ENCODE measurements at regions not wholly inside any gene's neighbourhood (a gene's known extent, or its start where the extent isn't known, plus 50 kb on each side); places are given as distances from the start of the nearest gene placed in this dataset.

GRCh38 chr9:115989831-115990230 lies 163.8 kb upstream of the PAPPA start (continued):
- no peak for TF ChIP-seq ZNF671 (CRISPR knock-in tag; IDR thresholded peaks at IDR 0.05)

- no peak for DNase-seq (ENCODE audit: low spot score)
- no peak overlapping the region for H3K27ac Mint-ChIP-seq
Measured at GRCh38 chr9:115992834-115993233, 160.8 kb upstream of the PAPPA start.

GRCh38 chr9:115997923-115998322 lies 155.7 kb upstream of the PAPPA start:
- DNase-seq (ENCODE audit: low spot score) (no peak), ATAC-seq (no peak)
- no peaks in the 10 kb centered on the region for H3K4me1 Mint-ChIP-seq
- no peak overlapping the region for H3K4me3 Mint-ChIP-seq
- H3K27ac Mint-ChIP-seq, result no peak overlapping the region
- H3K36me3 Mint-ChIP-seq, result no peaks in the 10 kb centered on the region
- H3K9me3 Mint-ChIP-seq, result peaks cover 11% of the 10 kb centered on the region
- POLR2A ChIA-PET, result no interaction called here
- H3K27me3 Mint-ChIP-seq (ENCODE audit: low read depth), result no peaks in the 10 kb centered on the region
- CTCF ChIA-PET, result no interaction called here
- TF ChIP-seq ATF3 (CRISPR knock-in tag; conservative IDR thresholded peaks at IDR 0.05) (no peak), NR2C2 (CRISPR knock-in tag; IDR thresholded peaks at IDR 0.05) (no peak), GRHL2 (CRISPR knock-in tag; IDR thresholded peaks at IDR 0.05; ENCODE audit: insufficient replicate concordance, severe bottlenecking) (no peak), OVOL2 (CRISPR knock-in tag; IDR thresholded peaks at IDR 0.05; ENCODE audit: borderline replicate concordance) (no peak), ZNF317 (CRISPR knock-in tag; IDR thresholded peaks at IDR 0.05; ENCODE audit: borderline replicate concordance, low read depth) (no peak), ZBTB21 (CRISPR knock-in tag; IDR thresholded peaks at IDR 0.05; ENCODE audit: borderline replicate concordance) (no peak), ZNF396 (CRISPR knock-in tag; IDR thresholded peaks at IDR 0.05; ENCODE audit: borderline replicate concordance) (no peak)
- TF ChIP-seq, protein P1, sequence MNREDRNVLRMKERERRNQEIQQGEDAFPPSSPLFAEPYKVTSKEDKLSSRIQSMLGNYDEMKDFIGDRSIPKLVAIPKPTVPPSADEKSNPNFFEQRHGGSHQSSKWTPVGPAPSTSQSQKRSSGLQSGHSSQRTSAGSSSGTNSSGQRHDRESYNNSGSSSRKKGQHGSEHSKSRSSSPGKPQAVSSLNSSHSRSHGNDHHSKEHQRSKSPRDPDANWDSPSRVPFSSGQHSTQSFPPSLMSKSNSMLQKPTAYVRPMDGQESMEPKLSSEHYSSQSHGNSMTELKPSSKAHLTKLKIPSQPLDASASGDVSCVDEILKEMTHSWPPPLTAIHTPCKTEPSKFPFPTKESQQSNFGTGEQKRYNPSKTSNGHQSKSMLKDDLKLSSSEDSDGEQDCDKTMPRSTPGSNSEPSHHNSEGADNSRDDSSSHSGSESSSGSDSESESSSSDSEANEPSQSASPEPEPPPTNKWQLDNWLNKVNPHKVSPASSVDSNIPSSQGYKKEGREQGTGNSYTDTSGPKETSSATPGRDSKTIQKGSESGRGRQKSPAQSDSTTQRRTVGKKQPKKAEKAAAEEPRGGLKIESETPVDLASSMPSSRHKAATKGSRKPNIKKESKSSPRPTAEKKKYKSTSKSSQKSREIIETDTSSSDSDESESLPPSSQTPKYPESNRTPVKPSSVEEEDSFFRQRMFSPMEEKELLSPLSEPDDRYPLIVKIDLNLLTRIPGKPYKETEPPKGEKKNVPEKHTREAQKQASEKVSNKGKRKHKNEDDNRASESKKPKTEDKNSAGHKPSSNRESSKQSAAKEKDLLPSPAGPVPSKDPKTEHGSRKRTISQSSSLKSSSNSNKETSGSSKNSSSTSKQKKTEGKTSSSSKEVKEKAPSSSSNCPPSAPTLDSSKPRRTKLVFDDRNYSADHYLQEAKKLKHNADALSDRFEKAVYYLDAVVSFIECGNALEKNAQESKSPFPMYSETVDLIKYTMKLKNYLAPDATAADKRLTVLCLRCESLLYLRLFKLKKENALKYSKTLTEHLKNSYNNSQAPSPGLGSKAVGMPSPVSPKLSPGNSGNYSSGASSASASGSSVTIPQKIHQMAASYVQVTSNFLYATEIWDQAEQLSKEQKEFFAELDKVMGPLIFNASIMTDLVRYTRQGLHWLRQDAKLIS (CRISPR knock-in tag; IDR thresholded peaks at IDR 0.05; ENCODE audit: borderline replicate concordance), result no peak

More at GRCh38 chr9:115992834-115993233, 160.8 kb upstream of the PAPPA start:
- no peak overlapping the region for H3K4me3 Mint-ChIP-seq
- ATAC-seq, result peak; percentile 39; the same call in 1 of the 2 replicates
- no peaks in the 10 kb centered on the region for H3K4me1 Mint-ChIP-seq
- no peaks in the 10 kb centered on the region for H3K9me3 Mint-ChIP-seq
- CTCF ChIA-PET, result interaction anchor here (1.4 kb wide), 1 partner anchor 12 kb away, joined by 5 read pairs; no protein-coding TSS in a partner anchor
- TF ChIP-seq ZNF263 (CRISPR knock-in tag; IDR thresholded peaks at IDR 0.05; ENCODE audit: low read depth) (no peak), ZNF121 (CRISPR knock-in tag; IDR thresholded peaks at IDR 0.05) (no peak), TEAD4 (CRISPR knock-in tag; IDR thresholded peaks at IDR 0.05) (no peak), ZBTB21 (CRISPR knock-in tag; IDR thresholded peaks at IDR 0.05; ENCODE audit: borderline replicate concordance) (no peak), CREM (CRISPR knock-in tag; IDR thresholded peaks at IDR 0.05) (no peak), JUN (CRISPR knock-in tag; IDR thresholded peaks at IDR 0.05) (no peak), SP1 (CRISPR knock-in tag; conservative IDR thresholded peaks at IDR 0.05) (no peak), RELA (CRISPR knock-in tag; IDR thresholded peaks at IDR 0.05; ENCODE audit: borderline replicate concordance) (no peak), ZNF671 (CRISPR knock-in tag; IDR thresholded peaks at IDR 0.05) (no peak), ATF3 (CRISPR knock-in tag; conservative IDR thresholded peaks at IDR 0.05) (no peak), ZNF138 (CRISPR knock-in tag; conservative IDR thresholded peaks at IDR 0.05) (no peak), RORB (CRISPR knock-in tag; IDR thresholded peaks at IDR 0.05) (no peak), CREB1 (CRISPR knock-in tag; IDR thresholded peaks at IDR 0.05) (no peak), MYBL2 (CRISPR knock-in tag; IDR thresholded peaks at IDR 0.05) (no peak)
- TF ChIP-seq, protein P2, sequence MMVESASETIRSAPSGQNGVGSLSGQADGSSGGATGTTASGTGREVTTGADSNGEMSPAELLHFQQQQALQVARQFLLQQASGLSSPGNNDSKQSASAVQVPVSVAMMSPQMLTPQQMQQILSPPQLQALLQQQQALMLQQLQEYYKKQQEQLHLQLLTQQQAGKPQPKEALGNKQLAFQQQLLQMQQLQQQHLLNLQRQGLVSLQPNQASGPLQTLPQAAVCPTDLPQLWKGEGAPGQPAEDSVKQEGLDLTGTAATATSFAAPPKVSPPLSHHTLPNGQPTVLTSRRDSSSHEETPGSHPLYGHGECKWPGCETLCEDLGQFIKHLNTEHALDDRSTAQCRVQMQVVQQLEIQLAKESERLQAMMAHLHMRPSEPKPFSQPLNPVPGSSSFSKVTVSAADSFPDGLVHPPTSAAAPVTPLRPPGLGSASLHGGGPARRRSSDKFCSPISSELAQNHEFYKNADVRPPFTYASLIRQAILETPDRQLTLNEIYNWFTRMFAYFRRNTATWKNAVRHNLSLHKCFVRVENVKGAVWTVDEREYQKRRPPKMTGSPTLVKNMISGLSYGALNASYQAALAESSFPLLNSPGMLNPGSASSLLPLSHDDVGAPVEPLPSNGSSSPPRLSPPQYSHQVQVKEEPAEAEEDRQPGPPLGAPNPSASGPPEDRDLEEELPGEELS (CRISPR knock-in tag; IDR thresholded peaks at IDR 0.05), result no peak
- TF ChIP-seq, protein P3, sequence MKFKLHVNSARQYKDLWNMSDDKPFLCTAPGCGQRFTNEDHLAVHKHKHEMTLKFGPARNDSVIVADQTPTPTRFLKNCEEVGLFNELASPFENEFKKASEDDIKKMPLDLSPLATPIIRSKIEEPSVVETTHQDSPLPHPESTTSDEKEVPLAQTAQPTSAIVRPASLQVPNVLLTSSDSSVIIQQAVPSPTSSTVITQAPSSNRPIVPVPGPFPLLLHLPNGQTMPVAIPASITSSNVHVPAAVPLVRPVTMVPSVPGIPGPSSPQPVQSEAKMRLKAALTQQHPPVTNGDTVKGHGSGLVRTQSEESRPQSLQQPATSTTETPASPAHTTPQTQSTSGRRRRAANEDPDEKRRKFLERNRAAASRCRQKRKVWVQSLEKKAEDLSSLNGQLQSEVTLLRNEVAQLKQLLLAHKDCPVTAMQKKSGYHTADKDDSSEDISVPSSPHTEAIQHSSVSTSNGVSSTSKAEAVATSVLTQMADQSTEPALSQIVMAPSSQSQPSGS (CRISPR knock-in tag; IDR thresholded peaks at IDR 0.05; ENCODE audit: borderline replicate concordance, low read depth), result no peak
- TF ChIP-seq, protein P4, sequence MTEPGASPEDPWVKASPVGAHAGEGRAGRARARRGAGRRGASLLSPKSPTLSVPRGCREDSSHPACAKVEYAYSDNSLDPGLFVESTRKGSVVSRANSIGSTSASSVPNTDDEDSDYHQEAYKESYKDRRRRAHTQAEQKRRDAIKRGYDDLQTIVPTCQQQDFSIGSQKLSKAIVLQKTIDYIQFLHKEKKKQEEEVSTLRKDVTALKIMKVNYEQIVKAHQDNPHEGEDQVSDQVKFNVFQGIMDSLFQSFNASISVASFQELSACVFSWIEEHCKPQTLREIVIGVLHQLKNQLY (CRISPR knock-in tag; IDR thresholded peaks at IDR 0.05), result no peak
- TF ChIP-seq, protein P5, sequence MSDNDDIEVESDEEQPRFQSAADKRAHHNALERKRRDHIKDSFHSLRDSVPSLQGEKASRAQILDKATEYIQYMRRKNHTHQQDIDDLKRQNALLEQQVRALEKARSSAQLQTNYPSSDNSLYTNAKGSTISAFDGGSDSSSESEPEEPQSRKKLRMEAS (CRISPR knock-in tag; IDR thresholded peaks at IDR 0.05), result no peak
- TF ChIP-seq, protein P6, sequence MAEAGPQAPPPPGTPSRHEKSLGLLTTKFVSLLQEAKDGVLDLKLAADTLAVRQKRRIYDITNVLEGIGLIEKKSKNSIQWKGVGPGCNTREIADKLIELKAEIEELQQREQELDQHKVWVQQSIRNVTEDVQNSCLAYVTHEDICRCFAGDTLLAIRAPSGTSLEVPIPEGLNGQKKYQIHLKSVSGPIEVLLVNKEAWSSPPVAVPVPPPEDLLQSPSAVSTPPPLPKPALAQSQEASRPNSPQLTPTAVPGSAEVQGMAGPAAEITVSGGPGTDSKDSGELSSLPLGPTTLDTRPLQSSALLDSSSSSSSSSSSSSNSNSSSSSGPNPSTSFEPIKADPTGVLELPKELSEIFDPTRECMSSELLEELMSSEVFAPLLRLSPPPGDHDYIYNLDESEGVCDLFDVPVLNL (CRISPR knock-in tag; IDR thresholded peaks at IDR 0.05; ENCODE audit: borderline replicate concordance, low read depth), result no peak
- TF ChIP-seq, protein P7, sequence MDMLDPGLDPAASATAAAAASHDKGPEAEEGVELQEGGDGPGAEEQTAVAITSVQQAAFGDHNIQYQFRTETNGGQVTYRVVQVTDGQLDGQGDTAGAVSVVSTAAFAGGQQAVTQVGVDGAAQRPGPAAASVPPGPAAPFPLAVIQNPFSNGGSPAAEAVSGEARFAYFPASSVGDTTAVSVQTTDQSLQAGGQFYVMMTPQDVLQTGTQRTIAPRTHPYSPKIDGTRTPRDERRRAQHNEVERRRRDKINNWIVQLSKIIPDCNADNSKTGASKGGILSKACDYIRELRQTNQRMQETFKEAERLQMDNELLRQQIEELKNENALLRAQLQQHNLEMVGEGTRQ (CRISPR knock-in tag; IDR thresholded peaks at IDR 0.05), result no peak
- no peaks in the 10 kb centered on the region for H3K27me3 Mint-ChIP-seq (ENCODE audit: low read depth)
- H3K36me3 Mint-ChIP-seq, result no peaks in the 10 kb centered on the region
- POLR2A ChIA-PET, result no interaction called here
